Iris pigment epithelial cell (primary cell): ENCODE measurements at regions not wholly inside any gene's neighbourhood (a gene's known extent, or its start where the extent isn't known, plus 50 kb on each side); places are given as distances from the start of the nearest gene placed in this dataset.
"Not testable (repeated sequence)": the region's sequence is repeated elsewhere in the genome, so short reads cannot be mapped to it uniquely, and the experiment has no call there.

Source experiments
- DNase-seq: peaks from one replicate; pipeline ENCODE4 v3.0.0-alpha.2; 2011; ENCODE audit warnings: low read depth

GRCh38 chr22:48637231-48637630 lies 1190.4 kb downstream of the BRD1 start:
- no peak for DNase-seq

- no peak for DNase-seq
Measured at GRCh38 chr22:48636746-48637145, 1190.9 kb downstream of the BRD1 start.

GRCh38 chr22:48635816-48636215 lies 1191.9 kb downstream of the BRD1 start:
- no peak for DNase-seq

GRCh38 chr22:48635031-48635430 lies 1192.6 kb downstream of the BRD1 start:
- no peak for DNase-seq

- DNase-seq = no peak
Measured at GRCh38 chr22:48633996-48634836, 1193.5 kb downstream of the BRD1 start.

GRCh38 chr22:48632646-48633246 lies 1194.9 kb downstream of the BRD1 start:
- DNase-seq = no peak

- DNase-seq = no peak
Measured at GRCh38 chr22:48631288-48631863, 1196.3 kb downstream of the BRD1 start.

GRCh38 chr22:48630848-48631247 lies 1196.8 kb downstream of the BRD1 start:
- DNase-seq = no peak

GRCh38 chr22:48630433-48630754 lies 1197.3 kb downstream of the BRD1 start:
- DNase-seq = no peak

GRCh38 chr22:48629631-48630432 lies 1197.8 kb downstream of the BRD1 start:
- no peak for DNase-seq

GRCh38 chr22:48628891-48629543 lies 1198.7 kb downstream of the BRD1 start:
- DNase-seq = no peak

GRCh38 chr22:48627966-48628365 lies 1199.7 kb downstream of the BRD1 start:
- no peak for DNase-seq

GRCh38 chr22:48627203-48627602 lies 1200.5 kb downstream of the BRD1 start:
- DNase-seq = no peak

- no peak for DNase-seq
Measured at GRCh38 chr22:48624401-48624800, 1203.3 kb downstream of the BRD1 start.

GRCh38 chr22:48622891-48623545 lies 1204.7 kb downstream of the BRD1 start:
- DNase-seq = no peak

- DNase-seq = no peak
Measured at GRCh38 chr22:48621085-48621484, 1206.6 kb downstream of the BRD1 start.

- DNase-seq = not testable (repeated sequence)
Measured at GRCh38 chr22:48620460-48620859, 1207.2 kb downstream of the BRD1 start.

GRCh38 chr22:48619721-48620120 lies 1208.0 kb downstream of the BRD1 start:
- DNase-seq = no peak

- DNase-seq = no peak
Measured at GRCh38 chr22:48618326-48618725, 1209.3 kb downstream of the BRD1 start.

- DNase-seq = no peak
Measured at GRCh38 chr22:48616656-48617055, 1211.0 kb downstream of the BRD1 start.

- no peak for DNase-seq
Measured at GRCh38 chr22:48615171-48616008, 1212.3 kb downstream of the BRD1 start.
